ENCODE measurements at regions not wholly inside any gene's neighbourhood (a gene's known extent, or its start where the extent isn't known, plus 50 kb on each side); places are given as distances from the start of the nearest gene placed in this dataset.
"Not testable (repeated sequence)": the region's sequence is repeated elsewhere in the genome, so short reads cannot be mapped to it uniquely, and the experiment has no call there.

DNA sequence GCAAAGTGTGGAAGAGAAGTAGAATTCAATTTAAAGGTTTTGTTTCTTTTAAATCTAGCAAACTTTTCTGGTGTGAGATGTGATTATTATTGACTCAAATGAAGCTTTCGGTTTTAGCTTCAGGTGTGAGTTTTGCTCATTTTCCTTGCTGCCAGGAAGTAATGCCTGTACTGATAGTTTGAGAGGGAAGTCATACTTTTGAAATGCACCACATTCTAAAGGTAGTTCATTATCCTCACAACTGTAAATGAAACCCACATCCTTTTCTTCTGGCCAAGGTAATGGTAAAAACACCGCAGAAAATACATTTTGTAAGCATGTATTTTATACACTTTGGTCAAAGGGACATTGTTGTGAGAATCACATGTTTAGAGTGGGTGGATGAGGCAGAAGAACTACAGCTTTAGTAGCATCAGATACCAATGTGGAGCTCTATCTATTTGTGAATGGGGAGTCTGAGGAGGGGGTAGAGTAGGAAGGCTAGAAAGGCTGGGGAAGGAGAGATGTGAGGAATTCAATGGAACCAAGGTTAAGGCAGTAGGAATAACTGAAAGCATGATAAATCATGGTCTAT, 167.0 kb upstream of the CDKN2B start:
- no peak overlapping the region for H3K27ac ChIP-seq
- ATAC-seq, result no peak
- no peaks in the 10 kb centered on the region for H3K4me1 ChIP-seq
- FAIRE-seq, result no peak
- no peaks in the 10 kb centered on the region for H3K27me3 ChIP-seq
- H3K9me3 ChIP-seq, result no peaks in the 10 kb centered on the region
- WGBS, 2 donors, result 68 to 79% methylated on average over 2 of the region's 2 CpGs
- no peak overlapping the region for H3K4me3 ChIP-seq
- TF ChIP-seq, protein P1, sequence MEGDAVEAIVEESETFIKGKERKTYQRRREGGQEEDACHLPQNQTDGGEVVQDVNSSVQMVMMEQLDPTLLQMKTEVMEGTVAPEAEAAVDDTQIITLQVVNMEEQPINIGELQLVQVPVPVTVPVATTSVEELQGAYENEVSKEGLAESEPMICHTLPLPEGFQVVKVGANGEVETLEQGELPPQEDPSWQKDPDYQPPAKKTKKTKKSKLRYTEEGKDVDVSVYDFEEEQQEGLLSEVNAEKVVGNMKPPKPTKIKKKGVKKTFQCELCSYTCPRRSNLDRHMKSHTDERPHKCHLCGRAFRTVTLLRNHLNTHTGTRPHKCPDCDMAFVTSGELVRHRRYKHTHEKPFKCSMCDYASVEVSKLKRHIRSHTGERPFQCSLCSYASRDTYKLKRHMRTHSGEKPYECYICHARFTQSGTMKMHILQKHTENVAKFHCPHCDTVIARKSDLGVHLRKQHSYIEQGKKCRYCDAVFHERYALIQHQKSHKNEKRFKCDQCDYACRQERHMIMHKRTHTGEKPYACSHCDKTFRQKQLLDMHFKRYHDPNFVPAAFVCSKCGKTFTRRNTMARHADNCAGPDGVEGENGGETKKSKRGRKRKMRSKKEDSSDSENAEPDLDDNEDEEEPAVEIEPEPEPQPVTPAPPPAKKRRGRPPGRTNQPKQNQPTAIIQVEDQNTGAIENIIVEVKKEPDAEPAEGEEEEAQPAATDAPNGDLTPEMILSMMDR (IDR thresholded peaks at IDR 0.05), result no peak
- H3K36me3 ChIP-seq, result no peaks in the 10 kb centered on the region
- DNase-seq, result no peak
- intact Hi-C loops (cut with DNase I), result loop anchor here in 1 of 3 donors (10.0 kb wide), 1 partner anchor 59 kb away; no protein-coding TSS in a partner anchor

DNA sequence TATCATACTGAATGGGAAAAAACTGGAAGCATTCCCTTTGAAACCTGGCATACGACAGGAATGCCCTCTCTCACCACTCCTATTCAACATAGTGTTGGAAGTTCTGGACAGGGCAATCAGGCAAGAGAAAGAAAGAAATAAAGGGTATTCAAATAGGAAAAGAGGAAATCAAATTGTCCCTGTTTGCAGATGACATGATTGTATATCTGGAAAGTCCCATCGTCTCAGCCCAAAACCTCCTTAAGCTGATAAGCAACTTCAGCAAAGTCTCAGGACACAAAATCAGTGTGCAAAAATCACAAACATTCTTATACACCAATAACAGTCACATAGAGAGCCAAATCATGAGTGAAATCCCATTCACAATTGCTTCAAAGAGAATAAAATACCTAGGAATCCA, 171.9 kb upstream of the CDKN2B start:
- H3K27me3 ChIP-seq; DNase-seq; ATAC-seq; H3K36me3 ChIP-seq; H3K27ac ChIP-seq; FAIRE-seq; H3K9me3 ChIP-seq; intact Hi-C loops (cut with DNase I); H3K4me1 ChIP-seq; H3K4me3 ChIP-seq: not testable (repeated sequence)
- 64 to 73% methylated on average over 2 of the region's 2 CpGs for WGBS, 2 donors

DNA sequence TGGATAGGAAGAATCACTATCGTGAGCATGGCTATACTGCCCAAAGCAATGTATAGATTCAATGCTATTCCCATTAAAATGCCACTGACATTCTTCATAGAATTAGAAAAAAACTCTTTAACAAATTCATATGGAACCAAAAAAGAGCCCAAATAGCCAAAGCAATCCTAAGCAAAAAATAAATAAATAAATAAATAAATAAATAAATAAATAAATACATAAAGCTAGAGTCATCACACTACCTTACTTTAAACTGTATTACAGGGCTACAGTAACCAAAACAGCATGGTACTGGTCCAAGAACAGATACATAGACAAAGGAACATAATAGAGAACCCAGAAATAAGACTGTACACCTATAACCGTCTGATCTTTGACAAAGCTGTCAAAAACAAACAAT, 180.4 kb upstream of the CDKN2B start:
- DNase-seq (no peak), ATAC-seq (no peak), FAIRE-seq (no peak)
- no peak overlapping the region for H3K4me3 ChIP-seq
- H3K27ac ChIP-seq, result no peak overlapping the region
- no peaks in the 10 kb centered on the region for H3K36me3 ChIP-seq
- 46 to 55% methylated on average over 2 of the region's 2 CpGs for WGBS, 2 donors
- H3K9me3 ChIP-seq, result no peaks in the 10 kb centered on the region
- no peaks in the 10 kb centered on the region for H3K4me1 ChIP-seq
- intact Hi-C loops (cut with DNase I), result no loop called here
- TF ChIP-seq, protein P1 (IDR thresholded peaks at IDR 0.05), result no peak
- no peaks in the 10 kb centered on the region for H3K27me3 ChIP-seq

DNA sequence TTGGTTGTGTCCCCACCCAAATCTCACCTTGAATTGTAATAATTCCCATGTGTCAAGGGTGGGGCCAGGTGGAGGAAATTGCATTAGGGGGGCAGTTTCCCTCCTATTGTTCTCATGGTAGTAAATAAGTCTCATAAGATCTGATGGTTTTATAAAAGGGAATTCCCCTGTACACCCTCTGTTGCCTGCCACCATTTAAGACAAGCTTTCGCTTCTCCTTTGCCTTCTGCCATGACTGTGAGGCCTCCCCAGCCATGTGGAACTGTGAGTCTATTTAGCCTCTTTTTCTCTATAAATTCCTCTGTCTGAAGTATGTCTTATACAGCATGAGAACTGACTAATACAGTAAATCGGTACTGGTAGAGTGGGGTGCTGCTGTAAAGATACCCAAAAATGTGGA, 187.9 kb upstream of the CDKN2B start:
- intact Hi-C loops (cut with DNase I), result not testable (repeated sequence)

DNA sequence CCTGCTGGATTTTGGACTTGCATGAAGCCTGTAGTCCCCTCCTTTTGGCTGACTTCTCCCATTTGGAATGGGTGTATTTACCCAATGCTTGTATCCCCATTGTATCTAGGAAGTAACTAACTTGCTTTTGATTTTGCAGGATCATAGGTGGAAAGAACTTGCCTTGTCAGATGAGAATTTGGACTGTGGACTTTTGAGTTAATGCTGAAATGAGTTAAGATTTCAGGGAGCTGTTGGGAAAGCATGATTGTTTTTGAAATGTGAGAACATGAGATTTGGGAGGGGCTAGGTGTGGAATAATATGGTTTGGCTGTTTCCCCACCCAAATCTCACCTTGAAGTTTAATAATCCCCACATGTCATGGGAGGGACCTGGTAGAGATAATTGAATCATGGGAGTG, 189.6 kb upstream of the CDKN2B start:
- Histone ChIP-seq H3K4me3 (no peak overlapping the region), H3K4me1 (no peaks in the 10 kb centered on the region), H3K36me3 (no peaks in the 10 kb centered on the region), H3K27ac (no peak overlapping the region), H3K9me3 (no peaks in the 10 kb centered on the region), H3K27me3 (no peaks in the 10 kb centered on the region)
- DNase-seq (no peak), ATAC-seq (no peak), FAIRE-seq (no peak)
- intact Hi-C loops (cut with DNase I), result no loop called here
- TF ChIP-seq, protein P1 (IDR thresholded peaks at IDR 0.05), result no peak

More for the DNA sequence above, 187.9 kb upstream of the CDKN2B start:
- DNase-seq, ATAC-seq, FAIRE-seq, H3K4me3 ChIP-seq, H3K9me3 ChIP-seq, H3K27me3 ChIP-seq, H3K36me3 ChIP-seq, H3K4me1 ChIP-seq, H3K27ac ChIP-seq: not testable (repeated sequence)
- WGBS, 2 donors, result 73 to 82% methylated on average over 2 of the region's 2 CpGs

DNA sequence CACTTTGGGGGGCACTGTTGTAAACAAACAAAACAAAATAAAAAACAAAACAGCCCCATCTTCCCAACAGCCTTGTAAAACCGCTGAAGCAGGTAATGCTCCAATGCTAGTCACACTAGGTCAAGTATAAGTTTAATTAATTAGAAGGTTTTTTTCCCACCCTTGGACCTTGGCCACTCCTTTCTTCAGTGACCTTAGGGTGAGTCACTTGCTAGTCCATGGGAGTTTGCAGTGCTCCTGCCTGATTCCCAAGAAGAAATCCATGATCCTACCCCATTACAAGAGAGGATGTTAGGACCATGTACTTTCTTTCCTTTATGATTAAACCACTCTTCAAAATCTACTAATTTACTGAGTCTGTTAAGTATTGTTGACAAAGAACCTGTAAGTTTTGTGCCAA, 192.2 kb upstream of the CDKN2B start:
- Histone ChIP-seq H3K27ac (no peak overlapping the region), H3K36me3 (no peaks in the 10 kb centered on the region), H3K4me1 (no peaks in the 10 kb centered on the region), H3K4me3 (no peak overlapping the region), H3K9me3 (no peaks in the 10 kb centered on the region), H3K27me3 (no peaks in the 10 kb centered on the region)
- TF ChIP-seq, protein P1 (IDR thresholded peaks at IDR 0.05), result no peak
- FAIRE-seq (no peak), ATAC-seq (no peak), DNase-seq (no peak)
- intact Hi-C loops (cut with DNase I), result no loop called here
- WGBS, 2 donors, result 63 to 68% methylated on average over 1 of the region's 1 CpG
